Cardiac fibroblast (primary cell): ENCODE measurements at regions not wholly inside any gene's neighbourhood (a gene's known extent, or its start where the extent isn't known, plus 50 kb on each side); places are given as distances from the start of the nearest gene placed in this dataset.

Experiments used
- DNase-seq, 2 donors: peaks; one replicate each; pipeline versions ENCODE4 v3.0.0 to v3.0.0-alpha.2; 2010; ENCODE audit warnings: low read depth in 2 of 2
- H3K4me3 ChIP-seq, 2 donors: replicated peaks in 1 of 2; 1 replicate in 1 of 2; 2 replicates in 1 of 2; pipeline ENCODE4 v1.5.1; 2011; ENCODE audit warnings: low read depth in 2 of 2, low read length in 2 of 2, mild to moderate bottlenecking in 2 of 2, moderate library complexity in 1 of 2
- CTCF ChIP-seq: IDR thresholded peaks from one replicate; pipeline ENCODE4 v1.5.1; 2011; ENCODE audit warnings: low read depth, mild to moderate bottlenecking, low read length, inconsistent platforms

DNA sequence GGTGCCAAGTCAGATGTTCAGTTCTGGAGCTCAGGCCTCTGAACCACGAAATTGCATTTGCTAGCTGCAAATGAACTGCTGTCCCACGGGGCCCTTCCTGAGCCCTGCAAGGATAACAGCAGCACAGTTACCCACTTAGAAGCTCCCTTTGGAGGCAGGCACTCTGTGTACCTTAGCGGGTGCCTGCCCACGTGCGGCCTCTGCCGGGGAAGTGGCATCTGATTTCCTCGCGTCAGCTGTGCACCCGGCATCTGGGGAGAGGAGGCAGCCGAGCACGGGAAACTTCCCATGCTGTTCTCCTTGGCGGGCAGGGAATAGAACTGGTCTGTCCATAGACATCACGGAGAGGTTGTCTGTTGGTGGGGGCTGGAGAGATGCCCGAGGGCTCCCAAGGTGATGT is 148.0 kb upstream of the C1orf174 start:
- no peak for TF ChIP-seq CTCF
- DNase-seq = no peak

DNA sequence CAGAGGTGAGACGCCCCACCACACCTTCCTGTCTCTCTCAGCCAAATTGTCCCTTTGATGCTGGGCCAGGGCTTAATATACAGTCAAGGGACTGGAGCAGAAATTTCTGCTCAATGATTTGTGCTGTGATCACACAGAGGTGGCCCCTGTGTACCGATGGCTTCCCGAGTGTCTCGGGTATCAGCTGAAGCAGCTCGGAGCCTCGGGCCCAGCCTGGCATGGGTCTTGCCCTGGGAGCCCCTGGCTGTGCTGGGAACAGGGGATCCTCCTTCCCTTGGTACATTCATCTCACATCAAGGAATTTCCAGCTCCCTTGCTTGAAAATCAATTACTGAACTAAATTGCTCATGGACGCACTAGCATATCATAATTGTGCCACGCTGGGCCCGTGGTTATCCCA is 148.8 kb upstream of the C1orf174 start:
- TF ChIP-seq CTCF = no peak
- H3K4me3 ChIP-seq = no peak overlapping the region
- no peak for DNase-seq

More for the DNA sequence above, 148.0 kb upstream of the C1orf174 start:
- no peak overlapping the region for H3K4me3 ChIP-seq

GRCh38 chr1:4050998-4051397 is 150.9 kb upstream of the C1orf174 start:
- no peak for DNase-seq
- TF ChIP-seq CTCF = no peak
- H3K4me3 ChIP-seq = no peak overlapping the region

GRCh38 chr1:4052657-4053056 is 152.6 kb upstream of the C1orf174 start:
- no peak for DNase-seq
- no peak for TF ChIP-seq CTCF
- H3K4me3 ChIP-seq = no peak overlapping the region

GRCh38 chr1:4053160-4053748 is 153.2 kb upstream of the C1orf174 start:
- H3K4me3 ChIP-seq = no peak overlapping the region
- TF ChIP-seq CTCF = no peak
- DNase-seq = no peak

DNA sequence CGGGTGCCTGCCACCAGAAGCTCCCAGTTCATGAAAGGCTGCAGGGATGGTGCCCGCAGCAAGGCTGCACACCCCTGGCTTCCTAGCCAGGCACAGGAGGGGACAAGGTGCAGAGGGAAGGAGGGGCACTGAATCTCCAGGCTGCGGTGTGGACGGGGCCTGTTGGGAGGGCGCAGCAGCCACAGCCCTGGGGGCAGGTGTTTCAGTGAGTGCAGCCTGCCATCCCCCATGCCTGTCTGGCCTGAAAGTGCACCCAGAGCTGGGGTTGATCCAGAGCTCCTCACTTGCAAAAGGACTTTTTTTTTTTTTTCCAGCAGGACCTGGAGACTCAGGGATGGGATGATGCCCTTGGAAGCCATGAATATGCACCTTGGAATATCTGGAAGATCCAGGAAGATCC is 153.7 kb upstream of the C1orf174 start:
- no peak for DNase-seq
- no peak for TF ChIP-seq CTCF
- no peak overlapping the region for H3K4me3 ChIP-seq
